ENCODE measurements at regions not wholly inside any gene's neighbourhood (a gene's known extent, or its start where the extent isn't known, plus 50 kb on each side); places are given as distances from the start of the nearest gene placed in this dataset.

GRCh38 chr2:185899366-185899765, 160.8 kb downstream of the FSIP2 start:
- intact Hi-C loops (cut with micrococcal nuclease) = no loop called here
- DNase-seq = no peak

GRCh38 chr2:185919155-185919554, 180.6 kb downstream of the FSIP2 start:
- no peaks in the 10 kb centered on the region for H3K4me1 ChIP-seq
- intact Hi-C loops (cut with micrococcal nuclease) = no loop called here
- peaks cover 6% of the 10 kb centered on the region for H3K9me3 ChIP-seq (replicated peaks)
- no peak overlapping the region for H3K27ac ChIP-seq (replicated peaks)
- H3K4me3 ChIP-seq = no peak overlapping the region
- H3K36me3 ChIP-seq = no peaks in the 10 kb centered on the region
- no peak for DNase-seq
- no peaks in the 10 kb centered on the region for H3K27me3 ChIP-seq (ENCODE audit: low read depth)
- TF ChIP-seq, protein P1, sequence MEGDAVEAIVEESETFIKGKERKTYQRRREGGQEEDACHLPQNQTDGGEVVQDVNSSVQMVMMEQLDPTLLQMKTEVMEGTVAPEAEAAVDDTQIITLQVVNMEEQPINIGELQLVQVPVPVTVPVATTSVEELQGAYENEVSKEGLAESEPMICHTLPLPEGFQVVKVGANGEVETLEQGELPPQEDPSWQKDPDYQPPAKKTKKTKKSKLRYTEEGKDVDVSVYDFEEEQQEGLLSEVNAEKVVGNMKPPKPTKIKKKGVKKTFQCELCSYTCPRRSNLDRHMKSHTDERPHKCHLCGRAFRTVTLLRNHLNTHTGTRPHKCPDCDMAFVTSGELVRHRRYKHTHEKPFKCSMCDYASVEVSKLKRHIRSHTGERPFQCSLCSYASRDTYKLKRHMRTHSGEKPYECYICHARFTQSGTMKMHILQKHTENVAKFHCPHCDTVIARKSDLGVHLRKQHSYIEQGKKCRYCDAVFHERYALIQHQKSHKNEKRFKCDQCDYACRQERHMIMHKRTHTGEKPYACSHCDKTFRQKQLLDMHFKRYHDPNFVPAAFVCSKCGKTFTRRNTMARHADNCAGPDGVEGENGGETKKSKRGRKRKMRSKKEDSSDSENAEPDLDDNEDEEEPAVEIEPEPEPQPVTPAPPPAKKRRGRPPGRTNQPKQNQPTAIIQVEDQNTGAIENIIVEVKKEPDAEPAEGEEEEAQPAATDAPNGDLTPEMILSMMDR (IDR thresholded peaks at IDR 0.05; ENCODE audit: borderline replicate concordance) = no peak

More at GRCh38 chr2:185899366-185899765, 160.8 kb downstream of the FSIP2 start:
- no peaks in the 10 kb centered on the region for H3K4me1 ChIP-seq
- H3K27me3 ChIP-seq (ENCODE audit: low read depth) = no peaks in the 10 kb centered on the region
- no peaks in the 10 kb centered on the region for H3K36me3 ChIP-seq
- no peak overlapping the region for H3K4me3 ChIP-seq
- no peaks in the 10 kb centered on the region for H3K9me3 ChIP-seq (replicated peaks)
- TF ChIP-seq, protein P1 (IDR thresholded peaks at IDR 0.05; ENCODE audit: borderline replicate concordance) = no peak
- no peak overlapping the region for H3K27ac ChIP-seq (replicated peaks)

DNA sequence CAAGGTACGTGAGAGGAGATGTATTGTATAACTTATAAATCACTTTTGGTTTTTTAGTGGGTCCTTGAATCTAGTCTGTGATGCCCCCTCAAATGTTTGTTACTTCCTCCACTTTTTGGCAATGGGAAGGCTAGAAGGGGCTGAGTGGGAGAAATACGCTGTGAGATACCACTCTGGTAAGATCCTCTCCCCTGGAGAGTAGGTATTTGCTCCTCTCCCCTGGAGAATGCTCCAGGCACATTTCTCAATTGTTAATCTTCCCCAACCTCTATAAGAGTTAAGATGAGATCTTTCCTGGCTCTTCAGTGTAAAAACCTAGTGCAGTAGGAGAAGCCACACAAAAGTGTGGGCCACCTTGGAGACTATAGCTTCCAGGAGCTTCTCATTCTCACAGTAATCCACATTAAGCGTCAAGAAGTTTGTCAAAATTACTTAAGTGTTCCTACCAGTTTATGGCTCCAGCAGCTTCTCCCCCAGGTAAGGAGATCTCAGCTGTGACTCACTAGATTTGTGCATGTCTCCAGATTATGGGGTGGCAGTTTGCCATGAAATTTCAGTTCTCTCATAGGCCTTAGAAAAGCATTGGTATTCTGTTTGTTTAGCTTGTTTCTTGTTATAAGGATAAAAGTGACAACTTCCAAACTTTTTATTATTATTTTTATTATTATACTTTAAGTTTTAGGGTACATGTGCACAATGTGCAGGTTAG, 182.6 kb downstream of the FSIP2 start:
- DNase-seq = no peak
- TF ChIP-seq, protein P1 (IDR thresholded peaks at IDR 0.05; ENCODE audit: borderline replicate concordance) = no peak
- H3K9me3 ChIP-seq (replicated peaks) = peaks cover 6% of the 10 kb centered on the region
- no peak overlapping the region for H3K27ac ChIP-seq (replicated peaks)
- H3K27me3 ChIP-seq (ENCODE audit: low read depth) = no peaks in the 10 kb centered on the region
- no peaks in the 10 kb centered on the region for H3K36me3 ChIP-seq
- intact Hi-C loops (cut with micrococcal nuclease) = no loop called here
- no peaks in the 10 kb centered on the region for H3K4me1 ChIP-seq
- no peak overlapping the region for H3K4me3 ChIP-seq

DNA sequence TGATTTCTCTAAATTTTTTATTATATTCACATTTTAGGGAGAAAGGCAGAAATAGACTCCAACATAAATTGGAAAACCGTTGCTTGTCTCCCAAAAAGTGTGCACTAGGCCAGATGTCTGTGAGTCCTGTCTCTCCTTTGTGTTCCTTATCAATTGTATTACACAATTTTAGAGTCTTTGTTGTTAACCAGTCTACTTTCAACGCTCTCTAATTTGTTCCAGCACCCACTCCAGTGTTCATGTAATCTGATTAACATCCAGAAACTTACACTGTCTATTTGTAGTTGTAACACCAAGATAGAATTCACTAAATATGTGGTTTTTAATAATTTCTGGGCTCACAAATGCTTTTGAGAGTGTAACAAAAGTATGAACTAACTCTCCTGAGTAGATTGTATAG, 195.6 kb downstream of the FSIP2 start:
- intact Hi-C loops (cut with micrococcal nuclease) = no loop called here
- Histone ChIP-seq H3K9me3 (replicated peaks) (no peaks in the 10 kb centered on the region), H3K4me3 (no peak overlapping the region), H3K4me1 (no peaks in the 10 kb centered on the region), H3K27me3 (ENCODE audit: low read depth) (no peaks in the 10 kb centered on the region), H3K27ac (replicated peaks) (no peak overlapping the region), H3K36me3 (no peaks in the 10 kb centered on the region)
- no peak for DNase-seq
- TF ChIP-seq, protein P1 (IDR thresholded peaks at IDR 0.05; ENCODE audit: borderline replicate concordance) = no peak

DNA sequence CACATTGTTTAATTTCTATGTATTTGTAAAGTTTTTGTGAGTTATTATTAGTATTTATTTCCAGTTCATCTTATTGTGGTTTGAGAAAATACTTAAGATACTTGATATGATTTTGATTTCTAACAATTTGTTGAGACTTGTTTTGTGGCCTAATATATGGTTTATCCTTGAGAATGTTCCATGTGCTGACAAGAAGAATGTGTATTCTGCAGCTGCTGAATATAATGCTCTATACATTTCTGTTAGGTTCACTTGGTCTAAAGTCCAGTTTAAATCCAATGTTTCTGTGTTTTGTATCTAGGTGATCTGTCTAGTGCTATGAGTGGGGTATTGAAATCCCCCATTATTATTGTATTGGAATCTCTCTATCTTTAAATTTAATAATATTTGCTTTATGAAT, 201.3 kb downstream of the FSIP2 start:
- Histone ChIP-seq H3K4me1 (no peaks in the 10 kb centered on the region), H3K9me3 (replicated peaks) (peaks cover 38% of the 10 kb centered on the region), H3K4me3 (no peak overlapping the region), H3K27ac (replicated peaks) (no peak overlapping the region), H3K27me3 (ENCODE audit: low read depth) (no peaks in the 10 kb centered on the region), H3K36me3 (peaks cover 30% of the 10 kb centered on the region)
- TF ChIP-seq, protein P1 (IDR thresholded peaks at IDR 0.05; ENCODE audit: borderline replicate concordance) = no peak
- no peak for DNase-seq
- intact Hi-C loops (cut with micrococcal nuclease) = no loop called here
